ENCODE measurements at regions not wholly inside any gene's neighbourhood (a gene's known extent, or its start where the extent isn't known, plus 50 kb on each side); places are given as distances from the start of the nearest gene placed in this dataset.

DNA sequence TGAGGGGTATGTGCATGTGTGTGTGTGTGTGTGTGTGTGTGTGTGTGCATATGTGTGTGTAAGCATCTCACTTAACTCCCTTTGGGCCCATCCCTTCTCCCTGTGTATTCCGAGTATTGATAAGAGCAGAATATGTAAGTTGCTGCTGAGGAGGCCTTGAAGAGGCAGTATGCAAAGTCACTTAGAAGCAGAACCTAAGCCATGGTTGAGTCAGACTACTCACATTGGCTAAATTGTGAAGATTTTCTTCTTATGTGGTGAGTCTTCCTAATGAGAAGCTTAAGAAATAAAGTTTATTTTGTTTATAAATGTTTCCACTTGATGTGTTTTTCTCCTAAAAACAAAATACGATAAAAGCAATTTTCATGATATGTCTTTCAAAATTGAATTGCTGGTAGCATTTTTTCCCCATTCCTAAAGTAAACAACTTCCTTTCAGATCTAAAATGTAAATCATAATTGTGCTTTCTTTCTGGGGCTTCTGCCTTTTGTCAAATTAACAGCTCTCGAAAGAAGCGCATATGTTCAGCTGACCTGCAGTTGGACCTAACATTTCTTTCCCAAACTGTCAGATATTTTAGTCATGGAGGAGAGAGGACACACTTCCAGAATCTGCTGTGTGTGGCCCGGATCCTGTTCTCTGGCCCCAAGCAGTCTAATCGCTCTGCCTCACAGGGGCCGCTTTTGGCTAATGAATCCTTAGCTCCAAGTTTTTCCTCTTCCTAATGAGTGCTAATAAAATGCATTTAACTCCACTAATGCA is 284.0 kb downstream of the DUSP10 start:
- no peak overlapping the region for H3K4me3 ChIP-seq (ENCODE audit: low read depth, low read length)
- TF ChIP-seq, protein P1, sequence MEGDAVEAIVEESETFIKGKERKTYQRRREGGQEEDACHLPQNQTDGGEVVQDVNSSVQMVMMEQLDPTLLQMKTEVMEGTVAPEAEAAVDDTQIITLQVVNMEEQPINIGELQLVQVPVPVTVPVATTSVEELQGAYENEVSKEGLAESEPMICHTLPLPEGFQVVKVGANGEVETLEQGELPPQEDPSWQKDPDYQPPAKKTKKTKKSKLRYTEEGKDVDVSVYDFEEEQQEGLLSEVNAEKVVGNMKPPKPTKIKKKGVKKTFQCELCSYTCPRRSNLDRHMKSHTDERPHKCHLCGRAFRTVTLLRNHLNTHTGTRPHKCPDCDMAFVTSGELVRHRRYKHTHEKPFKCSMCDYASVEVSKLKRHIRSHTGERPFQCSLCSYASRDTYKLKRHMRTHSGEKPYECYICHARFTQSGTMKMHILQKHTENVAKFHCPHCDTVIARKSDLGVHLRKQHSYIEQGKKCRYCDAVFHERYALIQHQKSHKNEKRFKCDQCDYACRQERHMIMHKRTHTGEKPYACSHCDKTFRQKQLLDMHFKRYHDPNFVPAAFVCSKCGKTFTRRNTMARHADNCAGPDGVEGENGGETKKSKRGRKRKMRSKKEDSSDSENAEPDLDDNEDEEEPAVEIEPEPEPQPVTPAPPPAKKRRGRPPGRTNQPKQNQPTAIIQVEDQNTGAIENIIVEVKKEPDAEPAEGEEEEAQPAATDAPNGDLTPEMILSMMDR (IDR thresholded peaks at IDR 0.05; ENCODE audit: low read depth, low read length, missing control alignments), result no peak
- DNase-seq (ENCODE audit: low read depth), result no peak

DNA sequence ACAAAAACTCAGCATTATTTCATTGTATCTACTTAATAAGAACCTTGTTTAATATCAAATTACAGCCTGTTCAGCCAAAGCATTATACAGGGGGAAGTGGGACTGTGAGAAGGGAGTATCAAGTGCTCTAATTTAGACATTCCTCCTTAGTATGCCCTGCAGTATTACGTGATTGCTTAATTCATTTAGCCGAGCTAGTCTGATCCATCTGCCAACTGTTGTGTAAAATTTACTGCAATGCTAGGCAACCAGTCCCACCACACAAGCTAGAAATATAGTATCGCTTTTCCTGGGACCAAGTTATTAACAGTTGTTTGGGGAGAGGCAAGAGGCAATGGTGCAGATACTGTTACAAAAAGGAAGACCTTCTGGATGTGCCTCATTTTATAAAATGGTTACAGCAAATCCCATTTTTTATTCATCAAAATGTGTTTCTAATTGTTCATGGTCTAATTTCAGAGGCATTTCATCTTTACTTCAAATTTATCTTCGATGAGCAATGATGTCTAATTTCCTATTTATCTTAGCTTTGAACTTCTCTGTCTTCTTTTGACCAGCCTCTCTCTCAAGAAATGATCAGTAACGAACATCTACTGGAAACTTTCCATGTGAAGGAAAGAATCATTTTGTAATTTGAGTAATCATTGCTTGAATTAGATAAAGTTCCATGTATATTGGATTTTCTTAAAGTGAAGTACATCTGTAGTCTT is 283.3 kb downstream of the DUSP10 start:
- H3K4me3 ChIP-seq (ENCODE audit: low read depth, low read length), result no peak overlapping the region
- DNase-seq (ENCODE audit: low read depth), result no peak
- TF ChIP-seq, protein P1 (IDR thresholded peaks at IDR 0.05; ENCODE audit: low read depth, low read length, missing control alignments), result no peak

DNA sequence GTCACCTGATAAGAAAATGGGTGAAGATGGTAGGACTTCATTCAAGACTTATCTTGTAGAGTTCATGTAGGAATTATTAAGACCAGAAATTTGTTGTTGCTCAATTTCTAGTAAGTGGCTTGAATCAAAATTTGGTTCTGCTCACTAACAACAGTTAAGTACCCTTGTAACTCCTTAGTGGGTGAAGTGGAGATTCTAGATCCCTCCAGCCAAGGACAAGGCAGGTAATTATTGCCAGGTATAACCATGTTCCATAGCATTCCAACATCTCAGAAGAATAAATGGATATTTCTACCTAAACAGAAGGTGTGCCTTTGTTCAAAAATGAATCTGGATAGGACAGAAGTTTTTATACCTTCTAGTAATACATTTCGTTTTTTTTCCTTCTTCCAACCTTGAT is 282.3 kb downstream of the DUSP10 start:
- no peak for DNase-seq (ENCODE audit: low read depth)
- TF ChIP-seq, protein P1 (IDR thresholded peaks at IDR 0.05; ENCODE audit: low read depth, low read length, missing control alignments), result no peak

DNA sequence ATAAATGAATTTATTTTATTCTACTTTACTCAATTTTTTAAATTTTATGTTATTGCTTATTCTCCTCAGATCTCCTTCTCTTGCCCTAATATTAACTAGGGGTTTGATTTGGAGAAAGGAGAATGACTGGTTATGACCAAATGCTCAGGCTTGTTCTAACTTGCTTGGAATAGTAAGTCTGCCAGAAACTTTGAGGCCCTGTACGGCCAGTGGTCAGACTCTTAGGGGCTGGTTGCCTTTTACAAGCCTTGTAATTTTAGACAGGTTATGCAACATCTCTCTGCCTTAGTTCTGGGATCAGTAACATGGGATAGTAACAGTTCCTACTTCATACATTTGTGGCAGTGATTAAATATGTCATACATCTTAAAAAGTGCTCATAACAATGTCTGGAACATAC is 279.5 kb downstream of the DUSP10 start:
- no peak for DNase-seq (ENCODE audit: low read depth)
- TF ChIP-seq, protein P1 (IDR thresholded peaks at IDR 0.05; ENCODE audit: low read depth, low read length, missing control alignments), result no peak
- H3K4me3 ChIP-seq (ENCODE audit: low read depth, low read length), result no peak overlapping the region

More for the DNA sequence above, 282.3 kb downstream of the DUSP10 start:
- no peak overlapping the region for H3K4me3 ChIP-seq (ENCODE audit: low read depth, low read length)

DNA sequence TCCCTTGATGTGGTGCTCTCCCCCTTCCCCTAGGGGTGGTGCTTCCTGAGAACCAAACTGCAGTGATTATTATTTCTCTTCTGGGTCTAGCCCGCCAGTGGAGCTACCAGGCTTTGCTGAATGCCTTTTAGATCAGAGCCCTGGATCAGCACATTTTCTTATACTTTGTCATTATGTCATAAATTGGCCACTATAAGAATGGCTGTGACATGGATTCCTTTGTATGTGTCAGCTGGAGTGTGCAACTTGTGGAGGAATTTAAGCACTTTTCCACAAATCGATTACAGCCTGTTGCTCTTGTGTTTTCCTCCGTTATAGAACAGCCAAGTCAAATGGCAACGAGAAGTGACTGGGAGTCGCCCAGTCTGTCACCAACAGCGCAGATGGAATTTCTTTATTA is 273.3 kb downstream of the DUSP10 start:
- TF ChIP-seq, protein P1 (IDR thresholded peaks at IDR 0.05; ENCODE audit: low read depth, low read length, missing control alignments), result no peak
- H3K4me3 ChIP-seq (ENCODE audit: low read depth, low read length), result no peak overlapping the region
- DNase-seq (ENCODE audit: low read depth), result no peak

DNA sequence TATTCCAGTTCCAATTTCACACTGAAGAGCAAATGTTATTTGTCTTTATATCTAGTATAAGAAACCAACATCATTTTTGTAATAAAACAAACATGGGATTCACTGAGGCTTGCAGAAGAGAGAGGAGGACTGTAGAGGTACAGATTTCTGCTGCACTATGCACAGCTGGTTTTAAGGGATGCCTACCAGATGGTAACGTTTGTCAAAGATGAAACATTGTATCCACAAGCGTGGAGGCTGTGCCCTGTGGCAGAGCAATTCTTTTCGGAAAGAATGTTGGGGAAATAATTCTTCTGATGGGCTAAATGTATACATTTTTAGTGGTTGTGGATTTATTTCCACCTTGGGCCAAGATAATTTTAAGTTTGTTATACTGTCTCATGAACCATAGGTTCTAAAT is 272.4 kb downstream of the DUSP10 start:
- no peak overlapping the region for H3K4me3 ChIP-seq (ENCODE audit: low read depth, low read length)
- TF ChIP-seq, protein P1 (IDR thresholded peaks at IDR 0.05; ENCODE audit: low read depth, low read length, missing control alignments), result no peak
- no peak for DNase-seq (ENCODE audit: low read depth)
